CD4-positive, alpha-beta T cell treated with Interleukin-4 for 1 hour (primary cell): ENCODE measurements at regions not wholly inside any gene's neighbourhood (a gene's known extent, or its start where the extent isn't known, plus 50 kb on each side); places are given as distances from the start of the nearest gene placed in this dataset.
"Not testable (repeated sequence)": the region's sequence is repeated elsewhere in the genome, so short reads cannot be mapped to it uniquely, and the experiment has no call there.

ENCODE experiments used
- DNase-seq, 2 donors: peaks; one replicate each; pipeline ENCODE4 v3.0.0-alpha.2; 2020 to 2022

- DNase-seq, result no peak
These were observed 733.4 kb upstream of the INTU start for GRCh38 chr4:126899331-126899801.

GRCh38 chr4:126906466-126906865 lies 726.3 kb upstream of the INTU start:
- no peak for DNase-seq

- DNase-seq, result no peak
These were observed 725.4 kb upstream of the INTU start for GRCh38 chr4:126907389-126907788.

- no peak for DNase-seq
These were observed 716.6 kb upstream of the INTU start for GRCh38 chr4:126916049-126916625.

- no peak for DNase-seq
These were observed 716.1 kb upstream of the INTU start for GRCh38 chr4:126916626-126917140.

DNA sequence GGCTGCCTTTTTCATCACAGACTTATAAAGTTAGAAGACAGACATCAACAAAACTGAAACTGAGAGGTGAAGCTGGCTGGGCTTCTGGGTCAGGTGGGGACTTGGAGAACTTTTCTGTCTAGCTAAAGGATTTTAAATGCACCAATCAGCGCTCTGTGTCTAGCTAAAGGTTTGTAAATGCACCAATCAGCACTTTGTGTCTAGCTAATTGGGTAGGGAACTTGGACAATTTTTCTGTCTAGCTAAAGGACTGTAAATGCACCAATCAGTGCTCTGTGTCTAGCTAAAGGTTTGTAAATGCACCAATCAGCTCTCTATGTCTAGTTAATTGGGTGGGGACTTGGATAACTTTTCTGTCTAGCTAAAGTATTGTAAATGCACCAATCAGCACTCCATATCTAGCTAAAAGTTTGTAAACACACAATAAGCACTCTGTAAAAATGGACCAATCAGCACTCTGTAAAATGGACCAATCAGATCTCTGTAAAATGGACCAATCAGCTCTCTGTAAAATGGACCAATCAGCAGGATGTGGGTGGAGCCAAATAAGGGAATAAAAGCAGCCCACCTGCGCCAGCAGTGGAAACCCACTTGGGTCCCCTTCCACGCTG lies 710.3 kb upstream of the INTU start:
- DNase-seq, result not testable (repeated sequence)

GRCh38 chr4:126924237-126924636 lies 708.5 kb upstream of the INTU start:
- DNase-seq, result no peak

- not testable (repeated sequence) for DNase-seq
These were observed 702.7 kb upstream of the INTU start for GRCh38 chr4:126930059-126930458.

DNA sequence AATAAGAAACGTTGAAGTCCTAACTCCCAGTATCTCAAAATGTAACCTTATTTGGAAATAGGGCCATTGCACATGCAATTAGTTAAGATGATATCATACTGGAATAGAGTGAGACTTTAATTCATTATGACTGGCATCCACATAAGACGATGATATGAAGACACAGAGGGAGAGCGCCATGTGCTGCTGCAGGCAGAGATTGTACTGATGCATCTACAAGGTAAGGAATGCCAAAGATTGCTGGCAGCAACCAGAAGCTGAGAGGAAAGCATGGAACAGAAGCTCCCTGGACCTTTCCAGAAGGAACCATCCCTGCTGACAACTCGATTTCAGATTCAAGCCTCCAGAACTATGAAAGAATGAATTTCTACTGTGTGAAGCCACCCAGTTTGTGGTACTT lies 697.0 kb upstream of the INTU start:
- no peak for DNase-seq

GRCh38 chr4:126937342-126937741 lies 695.4 kb upstream of the INTU start:
- DNase-seq, result no peak

GRCh38 chr4:126937846-126938422 lies 694.8 kb upstream of the INTU start:
- DNase-seq, result no peak

GRCh38 chr4:126939401-126939800 lies 693.4 kb upstream of the INTU start:
- DNase-seq, result no peak

DNA sequence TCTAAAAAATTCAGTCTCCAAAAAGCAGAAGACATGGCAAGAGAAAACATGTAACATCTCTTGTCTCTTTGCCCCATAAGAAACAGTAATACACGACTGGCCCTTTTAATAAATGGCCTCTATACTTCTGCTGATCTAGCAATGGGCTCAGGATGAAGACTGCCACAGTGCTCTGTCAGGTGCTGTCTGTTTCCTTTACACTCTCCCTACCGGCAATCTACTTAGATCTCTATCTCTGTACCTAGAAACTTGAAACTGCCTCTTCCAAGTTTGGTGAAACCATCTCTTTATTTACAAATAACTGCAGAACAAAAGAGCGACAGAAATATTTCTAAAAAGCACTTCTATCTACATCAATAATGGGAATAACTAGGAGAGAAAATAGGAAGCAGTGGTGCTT lies 685.2 kb upstream of the INTU start:
- DNase-seq, result no peak

GRCh38 chr4:126954537-126955291 lies 678.0 kb upstream of the INTU start:
- DNase-seq, result no peak

GRCh38 chr4:126955292-126956183 lies 677.2 kb upstream of the INTU start:
- DNase-seq, result no peak

DNA sequence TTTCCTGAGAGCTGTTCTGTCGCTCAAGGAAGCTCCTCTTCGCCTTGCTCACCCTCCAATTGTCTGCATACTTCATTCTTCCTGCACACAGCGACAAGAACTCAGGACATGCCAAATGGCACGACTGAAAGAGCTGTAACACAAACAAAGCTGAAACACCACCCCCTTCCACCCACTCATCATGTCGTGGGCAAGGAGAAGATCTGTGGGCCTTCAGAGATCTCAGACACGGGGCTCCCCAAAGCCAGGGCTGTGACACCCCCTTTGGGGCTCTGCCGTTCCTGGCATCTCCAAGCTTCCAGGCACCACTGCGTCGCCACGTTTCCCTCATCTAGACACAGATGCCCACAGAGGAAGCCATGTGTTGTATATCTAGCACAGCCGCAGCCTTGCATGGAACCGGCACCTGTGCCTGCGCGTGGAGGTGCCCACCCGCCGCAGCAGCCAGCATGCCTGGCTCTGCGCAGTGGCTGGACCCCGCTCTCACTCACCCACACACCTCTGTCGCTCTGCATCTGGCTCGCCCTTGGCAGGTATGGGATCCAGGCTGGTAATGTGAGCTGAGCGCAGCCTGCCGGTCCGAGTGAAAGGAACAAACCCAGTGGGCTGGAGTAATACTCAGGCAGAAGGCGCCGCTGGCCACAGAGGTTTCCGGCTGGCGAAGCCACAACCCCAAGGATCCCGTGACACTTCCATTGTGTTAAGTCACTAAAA lies 676.4 kb upstream of the INTU start:
- no peak for DNase-seq

DNA sequence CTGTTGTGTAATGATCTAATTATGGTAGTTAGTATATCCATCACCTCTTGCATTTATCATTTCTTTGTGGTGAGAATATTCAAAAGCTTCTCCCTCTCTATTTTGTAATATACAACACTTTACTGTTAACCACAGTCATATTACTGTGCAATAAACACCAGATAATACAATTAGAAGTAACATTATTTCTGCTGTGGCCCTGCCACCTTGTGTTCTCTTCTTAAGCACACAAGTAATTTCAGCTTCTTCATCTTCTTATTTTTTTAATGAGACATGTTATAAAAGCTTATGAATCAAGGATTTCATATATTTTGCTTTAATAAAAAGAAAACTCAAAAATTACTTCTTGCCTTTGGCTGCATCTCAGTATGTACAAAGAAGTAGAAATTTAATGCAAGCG lies 675.2 kb upstream of the INTU start:
- no peak for DNase-seq

DNA sequence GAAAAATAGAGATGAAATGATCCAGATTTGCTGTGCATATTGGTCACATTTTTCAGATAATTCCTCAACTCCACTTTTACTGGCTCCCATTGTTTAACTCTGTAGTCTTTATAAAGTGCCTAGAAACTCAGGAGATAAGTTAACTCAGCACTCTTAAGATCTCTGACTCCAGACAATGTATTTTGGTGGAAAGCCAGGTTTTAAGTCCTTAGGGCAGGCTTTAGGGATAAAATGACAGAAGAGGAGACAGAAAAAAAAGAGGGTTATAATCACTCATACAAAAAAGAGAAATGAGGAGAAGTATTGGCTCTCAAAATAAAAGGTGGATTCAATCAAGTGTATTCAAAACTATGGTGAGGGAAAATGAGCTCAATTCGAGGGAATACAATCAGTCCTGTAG lies 674.8 kb upstream of the INTU start:
- no peak for DNase-seq

- DNase-seq, result no peak
These were observed 674.3 kb upstream of the INTU start for GRCh38 chr4:126958482-126958881.

- no peak for DNase-seq
These were observed 673.6 kb upstream of the INTU start for GRCh38 chr4:126959056-126959745.

- no peak for DNase-seq
These were observed 672.0 kb upstream of the INTU start for GRCh38 chr4:126960760-126961159.
